ENCODE measurements at regions not wholly inside any gene's neighbourhood (a gene's known extent, or its start where the extent isn't known, plus 50 kb on each side); places are given as distances from the start of the nearest gene placed in this dataset.
A peak's percentile ranks its signal among the peaks of the same experiment; 100 is the strongest.

DNA sequence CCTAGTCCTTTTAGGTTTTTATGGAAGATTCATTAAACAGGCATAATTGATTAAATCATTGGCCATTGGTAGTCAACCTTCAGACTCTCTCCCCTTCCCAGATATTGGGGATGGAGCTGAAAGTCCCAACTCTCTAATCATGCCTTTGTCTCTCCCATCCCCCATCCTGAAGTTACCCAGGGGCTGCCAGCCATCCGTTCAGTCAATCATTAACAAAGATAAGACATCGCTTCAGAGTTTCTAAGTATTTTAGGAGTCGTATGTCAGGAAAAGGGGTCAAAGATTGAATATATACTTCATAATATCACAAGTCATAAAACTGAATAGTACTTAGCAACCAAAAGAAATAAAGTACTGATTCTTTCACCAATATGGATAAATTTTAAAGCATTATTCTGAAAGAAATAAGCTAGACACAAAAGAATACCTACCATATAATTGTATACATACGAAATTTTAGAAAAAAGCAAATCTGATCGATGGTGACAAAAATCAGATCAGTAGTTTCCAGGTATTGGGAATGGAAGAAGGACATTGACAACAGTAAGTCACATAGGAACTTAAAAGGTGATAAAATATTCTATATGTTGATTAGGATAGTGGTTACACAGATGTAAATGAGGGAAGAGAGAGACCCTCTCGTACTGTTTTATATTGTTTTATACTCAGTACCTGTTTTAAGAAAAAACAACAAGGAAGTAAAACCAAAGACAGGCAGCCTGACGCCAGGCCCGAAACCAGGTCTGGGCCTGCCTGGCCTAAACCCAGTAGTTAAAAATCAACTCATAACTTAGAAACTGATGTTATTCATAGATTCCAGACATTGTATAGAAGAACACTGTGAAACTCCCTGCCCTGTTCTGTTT, 414.4 kb downstream of the DAD1 start (continued):
- TF ChIP-seq ZNF605 (CRISPR knock-in tag; IDR thresholded peaks at IDR 0.05) (no peak), ZFP36 (IDR thresholded peaks at IDR 0.05; ENCODE audit: borderline replicate concordance, low read depth, low read length, partially characterized antibody) (no peak), TRIM24 (CRISPR knock-in tag; IDR thresholded peaks at IDR 0.05) (no peak), CREM (IDR thresholded peaks at IDR 0.05) (0 out of 2 replicates have a peak, but pooled peaks have one; percentile 14), CREM (CRISPR knock-in tag; IDR thresholded peaks at IDR 0.05) (no peak), PPARG (CRISPR knock-in tag; conservative IDR thresholded peaks at IDR 0.05) (no peak), ZIK1 (CRISPR knock-in tag; IDR thresholded peaks at IDR 0.05; ENCODE audit: borderline replicate concordance, low read depth) (no peak), ZNF260 (CRISPR knock-in tag; IDR thresholded peaks at IDR 0.05; ENCODE audit: borderline replicate concordance, low read depth) (no peak), ZNF501 (CRISPR knock-in tag; IDR thresholded peaks at IDR 0.05) (no peak), SMARCE1 (IDR thresholded peaks at IDR 0.05; ENCODE audit: borderline replicate concordance) (no peak), ZNF607 (CRISPR knock-in tag; IDR thresholded peaks at IDR 0.05; ENCODE audit: borderline replicate concordance) (no peak), ZNF484 (CRISPR knock-in tag; IDR thresholded peaks at IDR 0.05; ENCODE audit: borderline replicate concordance, low read depth) (no peak), FOXA1 (IDR thresholded peaks at IDR 0.05) (no peak), FOXA1 (CRISPR knock-in tag; IDR thresholded peaks at IDR 0.05) (no peak), ZNF747 (CRISPR knock-in tag; IDR thresholded peaks at IDR 0.05; ENCODE audit: borderline replicate concordance) (no peak), RELA (CRISPR knock-in tag; IDR thresholded peaks at IDR 0.05) (no peak), ZNF879 (CRISPR knock-in tag; IDR thresholded peaks at IDR 0.05) (no peak), ZNF567 (CRISPR knock-in tag; IDR thresholded peaks at IDR 0.05; ENCODE audit: borderline replicate concordance) (no peak), ZNF878 (CRISPR knock-in tag; IDR thresholded peaks at IDR 0.05) (no peak)
- TF ChIP-seq, protein P1, sequence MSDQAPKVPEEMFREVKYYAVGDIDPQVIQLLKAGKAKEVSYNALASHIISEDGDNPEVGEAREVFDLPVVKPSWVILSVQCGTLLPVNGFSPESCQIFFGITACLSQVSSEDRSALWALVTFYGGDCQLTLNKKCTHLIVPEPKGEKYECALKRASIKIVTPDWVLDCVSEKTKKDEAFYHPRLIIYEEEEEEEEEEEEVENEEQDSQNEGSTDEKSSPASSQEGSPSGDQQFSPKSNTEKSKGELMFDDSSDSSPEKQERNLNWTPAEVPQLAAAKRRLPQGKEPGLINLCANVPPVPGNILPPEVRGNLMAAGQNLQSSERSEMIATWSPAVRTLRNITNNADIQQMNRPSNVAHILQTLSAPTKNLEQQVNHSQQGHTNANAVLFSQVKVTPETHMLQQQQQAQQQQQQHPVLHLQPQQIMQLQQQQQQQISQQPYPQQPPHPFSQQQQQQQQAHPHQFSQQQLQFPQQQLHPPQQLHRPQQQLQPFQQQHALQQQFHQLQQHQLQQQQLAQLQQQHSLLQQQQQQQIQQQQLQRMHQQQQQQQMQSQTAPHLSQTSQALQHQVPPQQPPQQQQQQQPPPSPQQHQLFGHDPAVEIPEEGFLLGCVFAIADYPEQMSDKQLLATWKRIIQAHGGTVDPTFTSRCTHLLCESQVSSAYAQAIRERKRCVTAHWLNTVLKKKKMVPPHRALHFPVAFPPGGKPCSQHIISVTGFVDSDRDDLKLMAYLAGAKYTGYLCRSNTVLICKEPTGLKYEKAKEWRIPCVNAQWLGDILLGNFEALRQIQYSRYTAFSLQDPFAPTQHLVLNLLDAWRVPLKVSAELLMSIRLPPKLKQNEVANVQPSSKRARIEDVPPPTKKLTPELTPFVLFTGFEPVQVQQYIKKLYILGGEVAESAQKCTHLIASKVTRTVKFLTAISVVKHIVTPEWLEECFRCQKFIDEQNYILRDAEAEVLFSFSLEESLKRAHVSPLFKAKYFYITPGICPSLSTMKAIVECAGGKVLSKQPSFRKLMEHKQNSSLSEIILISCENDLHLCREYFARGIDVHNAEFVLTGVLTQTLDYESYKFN (CRISPR knock-in tag; conservative IDR thresholded peaks at IDR 0.05): peak; percentile 53; the same call in 1 of the 2 replicates
- TF ChIP-seq, protein P2, sequence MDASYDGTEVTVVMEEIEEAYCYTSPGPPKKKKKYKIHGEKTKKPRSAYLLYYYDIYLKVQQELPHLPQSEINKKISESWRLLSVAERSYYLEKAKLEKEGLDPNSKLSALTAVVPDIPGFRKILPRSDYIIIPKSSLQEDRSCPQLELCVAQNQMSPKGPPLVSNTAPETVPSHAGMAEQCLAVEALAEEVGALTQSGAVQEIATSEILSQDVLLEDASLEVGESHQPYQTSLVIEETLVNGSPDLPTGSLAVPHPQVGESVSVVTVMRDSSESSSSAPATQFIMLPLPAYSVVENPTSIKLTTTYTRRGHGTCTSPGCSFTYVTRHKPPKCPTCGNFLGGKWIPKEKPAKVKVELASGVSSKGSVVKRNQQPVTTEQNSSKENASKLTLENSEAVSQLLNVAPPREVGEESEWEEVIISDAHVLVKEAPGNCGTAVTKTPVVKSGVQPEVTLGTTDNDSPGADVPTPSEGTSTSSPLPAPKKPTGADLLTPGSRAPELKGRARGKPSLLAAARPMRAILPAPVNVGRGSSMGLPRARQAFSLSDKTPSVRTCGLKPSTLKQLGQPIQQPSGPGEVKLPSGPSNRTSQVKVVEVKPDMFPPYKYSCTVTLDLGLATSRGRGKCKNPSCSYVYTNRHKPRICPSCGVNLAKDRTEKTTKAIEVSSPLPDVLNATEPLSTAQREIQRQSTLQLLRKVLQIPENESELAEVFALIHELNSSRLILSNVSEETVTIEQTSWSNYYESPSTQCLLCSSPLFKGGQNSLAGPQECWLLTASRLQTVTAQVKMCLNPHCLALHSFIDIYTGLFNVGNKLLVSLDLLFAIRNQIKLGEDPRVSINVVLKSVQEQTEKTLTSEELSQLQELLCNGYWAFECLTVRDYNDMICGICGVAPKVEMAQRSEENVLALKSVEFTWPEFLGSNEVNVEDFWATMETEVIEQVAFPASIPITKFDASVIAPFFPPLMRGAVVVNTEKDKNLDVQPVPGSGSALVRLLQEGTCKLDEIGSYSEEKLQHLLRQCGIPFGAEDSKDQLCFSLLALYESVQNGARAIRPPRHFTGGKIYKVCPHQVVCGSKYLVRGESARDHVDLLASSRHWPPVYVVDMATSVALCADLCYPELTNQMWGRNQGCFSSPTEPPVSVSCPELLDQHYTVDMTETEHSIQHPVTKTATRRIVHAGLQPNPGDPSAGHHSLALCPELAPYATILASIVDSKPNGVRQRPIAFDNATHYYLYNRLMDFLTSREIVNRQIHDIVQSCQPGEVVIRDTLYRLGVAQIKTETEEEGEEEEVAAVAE (CRISPR knock-in tag; IDR thresholded peaks at IDR 0.05; ENCODE audit: borderline replicate concordance): no peak
- TF ChIP-seq, protein P3, sequence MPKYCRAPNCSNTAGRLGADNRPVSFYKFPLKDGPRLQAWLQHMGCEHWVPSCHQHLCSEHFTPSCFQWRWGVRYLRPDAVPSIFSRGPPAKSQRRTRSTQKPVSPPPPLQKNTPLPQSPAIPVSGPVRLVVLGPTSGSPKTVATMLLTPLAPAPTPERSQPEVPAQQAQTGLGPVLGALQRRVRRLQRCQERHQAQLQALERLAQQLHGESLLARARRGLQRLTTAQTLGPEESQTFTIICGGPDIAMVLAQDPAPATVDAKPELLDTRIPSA (CRISPR knock-in tag; IDR thresholded peaks at IDR 0.05; ENCODE audit: borderline replicate concordance): no peak

Measured in HepG2 (cell line).